Neural cell (in vitro differentiated cells): ENCODE measurements at regions not wholly inside any gene's neighbourhood (a gene's known extent, or its start where the extent isn't known, plus 50 kb on each side); places are given as distances from the start of the nearest gene placed in this dataset.

Experiments used
- CTCF ChIP-seq: fragments of 450-650 bp; IDR thresholded peaks from 2 replicates; pipeline ENCODE4 v1.5.1; 2014; ENCODE audit warnings: antibody characterized with exemption, mild to moderate bottlenecking, moderate library complexity; ENCODE audit not compliant: poor library complexity, severe bottlenecking
- EP300 ChIP-seq: fragments of 450-650 bp; conservative IDR thresholded peaks from 2 replicates; pipeline ENCODE4 v1.6.1; 2014; ENCODE audit warnings: antibody characterized with exemption, mild to moderate bottlenecking, moderate library complexity; ENCODE audit not compliant: poor library complexity, severe bottlenecking
- EZH2 ChIP-seq: fragments of 200-600, 300-800 bp; shearing (Covaris generic), sonication (generic); IDR thresholded peaks from 2 replicates; pipeline ENCODE4 v1.6.1; 2014; ENCODE audit warnings: antibody characterized with exemption, low read length, borderline replicate concordance, mild to moderate bottlenecking; ENCODE audit not compliant: insufficient read depth, poor library complexity, severe bottlenecking
- MXI1 ChIP-seq: fragments of 450-650 bp; conservative IDR thresholded peaks from 2 replicates; pipeline ENCODE4 v1.6.1; 2014; ENCODE audit warnings: antibody characterized with exemption, mild to moderate bottlenecking; ENCODE audit not compliant: poor library complexity, severe bottlenecking
- POLR2AphosphoS5 ChIP-seq: IDR thresholded peaks from 2 replicates; pipeline ENCODE4 v1.6.1; 2012
- RAD21 ChIP-seq: fragments of 450-650 bp; conservative IDR thresholded peaks from 2 replicates; pipeline ENCODE4 v1.6.1; 2014; ENCODE audit warnings: antibody characterized with exemption, mild to moderate bottlenecking, moderate library complexity
- REST ChIP-seq: IDR thresholded peaks from 2 replicates; pipeline ENCODE4 v1.6.1; 2012; ENCODE audit warnings: borderline replicate concordance
- TAF1 ChIP-seq: IDR thresholded peaks from 2 replicates; pipeline ENCODE4 v1.6.1; 2012; ENCODE audit warnings: low read depth

GRCh38 chr1:217052196-217052595 lies 329.0 kb upstream of the ESRRG start:
- no peak for TF ChIP-seq CTCF
- TF ChIP-seq REST = no peak
- TF ChIP-seq RAD21 = no peak
- no peak for TF ChIP-seq POLR2AphosphoS5
- no peak for TF ChIP-seq EZH2
- no peak for TF ChIP-seq TAF1
- no peak for TF ChIP-seq EP300
- no peak for TF ChIP-seq MXI1
